ENCODE measurements at regions not wholly inside any gene's neighbourhood (a gene's known extent, or its start where the extent isn't known, plus 50 kb on each side); places are given as distances from the start of the nearest gene placed in this dataset.

DNA sequence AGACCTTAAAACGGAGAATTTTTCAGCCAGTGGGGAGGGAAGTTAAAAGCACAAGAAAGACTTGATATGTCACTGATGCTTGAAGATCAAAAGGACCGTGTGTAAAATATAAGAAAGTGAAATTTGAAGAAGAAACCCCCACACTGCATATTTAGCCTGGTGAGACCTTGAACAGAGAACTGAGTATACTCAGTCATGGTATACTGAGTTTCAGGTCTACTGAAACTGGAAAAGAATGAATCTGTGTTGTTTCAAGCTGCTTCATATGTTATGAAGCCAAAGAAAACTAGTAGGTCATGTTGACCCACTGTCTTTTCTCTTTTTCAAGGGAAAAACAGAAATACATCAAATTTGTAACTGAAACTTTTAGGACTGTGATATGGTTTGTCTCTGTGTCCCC lies 443.8 kb upstream of the GJE1 start:
- in situ Hi-C loops (cut with HindIII; ENCODE audit: low sequenced_read_pairs) = loop anchor here (25.0 kb wide), 1 partner anchor 248 kb away; no protein-coding TSS in a partner anchor

- in situ Hi-C loops (cut with HindIII; ENCODE audit: low sequenced_read_pairs) = loop anchor here (25.0 kb wide), 1 partner anchor 252 kb away; no protein-coding TSS in a partner anchor
These were observed 447.3 kb upstream of the GJE1 start for GRCh38 chr6:141685416-141685815.

DNA sequence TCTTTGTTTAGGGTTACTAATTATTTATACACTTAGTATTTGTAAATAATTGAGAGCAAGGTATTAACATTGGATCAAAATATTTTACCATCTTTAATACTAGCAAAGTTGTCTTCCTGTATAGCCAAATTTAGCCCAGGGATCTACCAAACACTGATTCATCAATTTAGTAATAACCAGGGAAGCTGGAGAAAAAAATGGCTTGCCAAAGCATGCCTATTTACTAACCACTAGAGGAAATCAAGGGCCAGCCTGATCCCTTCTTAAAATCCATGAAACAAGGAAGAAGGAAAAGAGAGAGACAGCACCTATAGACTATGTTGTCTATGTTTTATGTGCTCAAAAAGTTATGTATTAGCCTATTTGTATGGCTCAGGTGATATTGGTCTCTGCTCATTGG lies 450.3 kb upstream of the GJE1 start:
- in situ Hi-C loops (cut with HindIII; ENCODE audit: low sequenced_read_pairs) = loop anchor here (25.0 kb wide), 1 partner anchor 255 kb away; no protein-coding TSS in a partner anchor

GRCh38 chr6:141677598-141678211 lies 455.0 kb upstream of the GJE1 start:
- in situ Hi-C loops (cut with HindIII; ENCODE audit: low sequenced_read_pairs) = loop anchor here (25.0 kb wide), 1 partner anchor 260 kb away; no protein-coding TSS in a partner anchor

GRCh38 chr6:141675957-141676356 lies 456.8 kb upstream of the GJE1 start:
- in situ Hi-C loops (cut with HindIII; ENCODE audit: low sequenced_read_pairs) = loop anchor here (25.0 kb wide), 1 partner anchor 261 kb away; no protein-coding TSS in a partner anchor

DNA sequence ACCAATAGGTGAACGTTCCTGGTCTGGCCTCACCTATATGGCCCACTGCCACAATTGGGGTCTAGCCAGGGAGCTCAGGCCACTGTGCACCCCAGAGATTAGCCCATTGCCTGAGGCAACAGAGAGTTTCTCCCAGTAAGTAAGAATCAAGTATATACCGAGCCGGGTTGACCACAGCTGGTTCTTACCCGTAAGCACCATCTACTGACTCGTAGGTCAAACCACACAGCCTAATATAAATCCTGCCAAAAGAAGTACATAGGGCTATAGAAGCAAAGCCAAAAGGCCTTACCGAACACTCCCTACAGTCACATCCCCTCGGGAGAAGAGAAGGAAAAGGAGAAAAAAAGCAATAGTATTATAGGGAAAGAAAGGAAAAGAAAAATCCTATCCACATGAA lies 463.6 kb upstream of the GJE1 start:
- in situ Hi-C loops (cut with HindIII; ENCODE audit: low sequenced_read_pairs) = no loop called here

- in situ Hi-C loops (cut with HindIII; ENCODE audit: low sequenced_read_pairs) = no loop called here
These were observed 465.0 kb upstream of the GJE1 start for GRCh38 chr6:141667580-141668309.

DNA sequence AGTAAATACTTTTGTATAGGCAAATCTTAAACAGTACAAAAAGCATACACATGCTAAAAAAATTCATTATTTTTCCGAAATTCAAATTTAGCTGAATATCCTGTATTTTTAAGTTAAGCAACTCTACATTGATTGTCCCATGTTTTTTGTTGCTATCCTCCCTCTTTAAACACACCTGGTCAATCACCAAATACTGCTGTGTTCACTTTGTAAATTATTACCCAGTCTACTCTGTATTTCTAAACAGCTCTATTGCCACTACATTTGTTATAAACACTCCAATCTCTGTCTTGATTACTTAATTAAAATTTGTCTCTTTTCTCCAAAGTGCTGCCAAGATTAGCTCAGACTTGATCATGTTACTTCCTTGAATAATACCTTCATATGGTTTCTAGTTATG lies 466.5 kb upstream of the GJE1 start:
- in situ Hi-C loops (cut with HindIII; ENCODE audit: low sequenced_read_pairs) = no loop called here

- in situ Hi-C loops (cut with HindIII; ENCODE audit: low sequenced_read_pairs) = no loop called here
These were observed 468.0 kb upstream of the GJE1 start for GRCh38 chr6:141664744-141665143.

DNA sequence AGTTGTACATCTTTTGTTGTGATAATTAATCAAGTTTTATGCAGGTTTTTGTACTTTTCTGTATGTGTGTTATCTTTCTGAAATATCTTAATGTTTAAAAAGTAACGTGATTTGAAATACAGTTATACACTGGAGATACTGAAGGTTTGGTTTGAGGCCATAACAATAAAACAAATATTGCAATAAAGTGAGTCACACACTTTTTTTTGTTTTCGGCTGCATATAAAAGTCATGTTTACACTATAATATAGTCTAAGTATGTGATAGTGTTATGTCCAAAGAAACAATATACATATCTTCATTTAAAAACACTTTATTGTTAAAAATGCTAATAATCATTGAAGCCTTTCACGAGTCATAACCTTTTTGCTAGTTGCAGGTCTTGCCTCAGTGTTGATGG lies 473.1 kb upstream of the GJE1 start:
- in situ Hi-C loops (cut with HindIII; ENCODE audit: low sequenced_read_pairs) = no loop called here

GRCh38 chr6:141658696-141659095 lies 474.0 kb upstream of the GJE1 start:
- in situ Hi-C loops (cut with HindIII; ENCODE audit: low sequenced_read_pairs) = no loop called here

- in situ Hi-C loops (cut with HindIII; ENCODE audit: low sequenced_read_pairs) = no loop called here
These were observed 474.9 kb upstream of the GJE1 start for GRCh38 chr6:141657812-141658211.

- in situ Hi-C loops (cut with HindIII; ENCODE audit: low sequenced_read_pairs) = no loop called here
These were observed 479.1 kb upstream of the GJE1 start for GRCh38 chr6:141653590-141653989.

DNA sequence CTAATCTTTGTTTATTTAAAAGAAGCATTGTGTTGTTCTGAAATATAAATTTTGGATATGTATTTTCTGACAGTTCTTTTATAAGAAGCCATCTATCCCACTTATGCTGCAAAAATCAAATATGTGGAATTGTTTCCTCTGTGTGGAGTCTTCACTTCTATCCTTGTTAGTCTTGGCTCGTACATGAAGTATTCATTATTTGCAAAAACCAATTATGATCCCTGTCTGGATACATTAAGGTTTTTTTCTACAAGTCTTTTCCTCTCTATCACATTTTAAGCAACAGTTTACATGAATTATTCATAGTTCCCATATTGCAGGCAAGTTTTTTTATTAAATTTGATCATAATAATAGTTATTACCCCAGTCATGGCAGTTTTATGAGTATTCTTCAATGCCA lies 490.8 kb upstream of the GJE1 start:
- in situ Hi-C loops (cut with HindIII; ENCODE audit: low sequenced_read_pairs) = no loop called here

DNA sequence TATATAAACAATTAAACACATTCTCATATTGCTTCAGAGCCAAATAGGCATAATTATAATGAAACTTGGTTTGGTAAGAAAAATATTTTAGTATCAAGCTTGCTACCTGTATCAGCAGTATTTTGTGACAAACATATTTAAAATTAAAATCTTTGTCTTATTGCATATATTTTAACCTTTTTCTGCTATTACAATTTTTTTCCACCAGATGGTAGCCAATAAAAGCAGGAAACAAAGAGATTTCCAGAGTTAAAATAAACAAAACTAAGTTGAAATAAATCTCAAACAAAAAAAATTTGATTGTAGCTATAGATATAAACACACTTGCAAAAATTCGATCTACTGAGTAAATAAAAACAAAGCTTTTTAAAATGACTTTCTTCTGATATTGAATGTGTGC lies 491.3 kb upstream of the GJE1 start:
- in situ Hi-C loops (cut with HindIII; ENCODE audit: low sequenced_read_pairs) = no loop called here

- in situ Hi-C loops (cut with HindIII; ENCODE audit: low sequenced_read_pairs) = no loop called here
These were observed 497.1 kb upstream of the GJE1 start for GRCh38 chr6:141635621-141636020.

- in situ Hi-C loops (cut with HindIII; ENCODE audit: low sequenced_read_pairs) = no loop called here
These were observed 498.5 kb upstream of the GJE1 start for GRCh38 chr6:141634269-141634668.

- in situ Hi-C loops (cut with HindIII; ENCODE audit: low sequenced_read_pairs) = no loop called here
These were observed 508.4 kb upstream of the GJE1 start for GRCh38 chr6:141624301-141624700.

- in situ Hi-C loops (cut with HindIII; ENCODE audit: low sequenced_read_pairs) = no loop called here
These were observed 514.5 kb upstream of the GJE1 start for GRCh38 chr6:141618180-141618581.

DNA sequence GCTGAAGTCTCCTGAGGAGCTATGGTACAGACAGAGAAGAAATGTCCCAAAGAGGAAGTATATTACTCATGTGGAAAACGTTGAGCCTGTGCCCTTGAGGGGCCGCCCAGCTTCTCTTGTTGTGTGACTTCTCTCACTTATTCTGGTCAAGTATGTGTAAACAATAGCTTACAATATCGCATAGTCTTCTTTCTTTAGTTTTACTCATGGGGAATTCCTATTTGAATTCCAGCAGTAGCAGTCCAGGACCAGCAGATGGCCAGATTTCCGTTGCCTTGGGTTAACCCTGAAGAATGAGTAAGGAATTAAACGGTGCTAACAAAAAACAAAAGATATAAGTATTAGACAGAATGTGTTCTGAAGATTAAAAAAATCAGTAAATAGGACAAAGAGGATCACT lies 522.0 kb upstream of the GJE1 start:
- in situ Hi-C loops (cut with HindIII; ENCODE audit: low sequenced_read_pairs) = no loop called here

GRCh38 chr6:141607956-141608355 lies 524.8 kb upstream of the GJE1 start:
- in situ Hi-C loops (cut with HindIII; ENCODE audit: low sequenced_read_pairs) = no loop called here

GRCh38 chr6:141598487-141598886 lies 534.2 kb upstream of the GJE1 start:
- in situ Hi-C loops (cut with HindIII; ENCODE audit: low sequenced_read_pairs) = no loop called here

Data from DLD1 (cell line).